A549 (cell line): ENCODE measurements at regions not wholly inside any gene's neighbourhood (a gene's known extent, or its start where the extent isn't known, plus 50 kb on each side); places are given as distances from the start of the nearest gene placed in this dataset.
A peak's percentile ranks its signal among the peaks of the same experiment; 100 is the strongest.

ENCODE experiments used
- ATAC-seq, 2 experiments: fragments of 200-7000 bp in 1 of 2; fragments of >200 bp in 1 of 2; cut with Nextera tagmentation in 1 of 2; cut with Tn5 transposase in 1 of 2; 3 replicates each; pipeline versions ENCODE4 v1.8.0 to v1.9.1; 2018 to 2020; ENCODE audit warnings: mild to moderate bottlenecking in 1 of 2, moderate library complexity in 1 of 2
- CTCF ChIA-PET: fragments of 300-600 bp; sonication (Branson Sonifier 250); formaldehyde crosslinking; extraction: SDS; loops from one replicate; lab custom pipeline; 2021; ENCODE audit warnings: antibody characterized with exemption, inconsistent platforms; lab: Yijun Ruan, JAX
- POLR2A ChIA-PET: fragments of 350-600 bp; formaldehyde crosslinking; extraction: SDS; loops from one replicate; lab custom pipeline; 2021; ENCODE audit warnings: antibody characterized with exemption, inconsistent platforms; lab: Yijun Ruan, JAX
- DNase-seq, 2 experiments: peaks; one replicate each; pipeline versions ENCODE4 v3.0.0 to v3.0.0-alpha.2; 2011 to 2016; ENCODE audit warnings: low read depth in 1 of 2, low spot score in 1 of 2
- FAIRE-seq: peaks from 2 replicates; lab custom pipeline; 2011; peaks lifted over from hg19 to GRCh38; lab: Jason Lieb, UNC
- H3K27ac ChIP-seq, 2 experiments: fragments of >200 bp; sonication (Bioruptor Twin); formaldehyde crosslinking; 3 replicates each; pipeline ENCODE4 v1.5.1; 2016 to 2017
- H3K4me1 ChIP-seq: fragments of >200 bp; sonication (Bioruptor Twin); formaldehyde crosslinking; 3 replicates; pipeline ENCODE4 v1.6.1; 2016
- H3K4me2 ChIP-seq: fragments of >200 bp; sonication (Bioruptor Twin); formaldehyde crosslinking; 3 replicates; pipeline ENCODE4 v1.6.1; 2016
- H3K4me3 ChIP-seq: fragments of >200 bp; sonication (Bioruptor Twin); formaldehyde crosslinking; 3 replicates; pipeline ENCODE4 v1.5.1; 2016
- H3K9me3 ChIP-seq: fragments of >200 bp; sonication (Bioruptor Twin); formaldehyde crosslinking; 3 replicates; pipeline ENCODE4 v1.6.1; 2016
- CBX2 ChIP-seq: fragments of 200-600 bp; sonication (generic); IDR thresholded peaks from 2 replicates; pipeline ENCODE4 v1.6.1; 2016; ENCODE audit warnings: low read depth, mild to moderate bottlenecking, borderline replicate concordance
- CEBPB ChIP-seq, 2 experiments: fragments of >200 bp in 1 of 2; sonication (Bioruptor Twin) in 1 of 2; formaldehyde crosslinking in 1 of 2; IDR thresholded peaks; 2 replicates each; pipeline ENCODE4 v1.6.1; 2012 to 2016
- CTCF ChIP-seq: fragments of >200 bp; sonication (Bioruptor Twin); formaldehyde crosslinking; IDR thresholded peaks from 3 replicates; pipeline ENCODE4 v1.5.1; 2016
- ELK1 ChIP-seq: fragments of 150-350 bp; IDR thresholded peaks from 2 replicates; pipeline ENCODE4 v1.6.1; 2014; ENCODE audit warnings: low read depth, mild to moderate bottlenecking, low read length
- FOSB ChIP-seq: fragments of 250-450 bp; sonication (Bioruptor Pico); IDR thresholded peaks from 2 replicates; pipeline ENCODE4 v1.5.0; 2020; ENCODE audit warnings: mild to moderate bottlenecking, moderate library complexity
- FOXS1 ChIP-seq: fragments of 250-450 bp; sonication (Bioruptor Pico); IDR thresholded peaks from 2 replicates; pipeline ENCODE4 v1.5.0; 2020; ENCODE audit warnings: mild to moderate bottlenecking, moderate library complexity
- HMGXB4 ChIP-seq: fragments of 250-450 bp; sonication (Bioruptor Pico); IDR thresholded peaks from 2 replicates; pipeline ENCODE4 v1.5.0; 2021; ENCODE audit warnings: mild to moderate bottlenecking, moderate library complexity, borderline replicate concordance
- JUN ChIP-seq, 2 experiments: fragments of >200 bp; sonication (Bioruptor Twin); formaldehyde crosslinking; IDR thresholded peaks; 2 replicates in 1 of 2; 3 replicates in 1 of 2; pipeline ENCODE4 v1.6.1; 2016 to 2017
- JUNB ChIP-seq: fragments of >200 bp; sonication (Bioruptor Twin); formaldehyde crosslinking; IDR thresholded peaks from 2 replicates; pipeline ENCODE4 v1.6.1; 2016
- KDM1A ChIP-seq: fragments of 200-600 bp; sonication (generic); IDR thresholded peaks from 2 replicates; pipeline ENCODE4 v1.6.1; 2016; ENCODE audit warnings: low read depth, mild to moderate bottlenecking
- KDM5A ChIP-seq: fragments of 200-600 bp; sonication (generic); IDR thresholded peaks from 2 replicates; pipeline ENCODE4 v1.6.1; 2016; ENCODE audit warnings: antibody characterized with exemption, mild to moderate bottlenecking
- MAFK ChIP-seq: fragments of 450-650 bp; IDR thresholded peaks from 2 replicates; pipeline ENCODE4 v1.6.1; 2014; ENCODE audit not compliant: partially characterized antibody
- MYC ChIP-seq: IDR thresholded peaks from 2 replicates; pipeline ENCODE4 v1.6.1; 2012; ENCODE audit warnings: mild to moderate bottlenecking, inconsistent platforms, low read length, improper control_type of control experiment, borderline replicate concordance
- NFE2L2 ChIP-seq: fragments of 150-350 bp; conservative IDR thresholded peaks from 2 replicates; pipeline ENCODE4 v1.6.1; 2014; ENCODE audit warnings: low read length
- NPAS2 ChIP-seq: fragments of 250-450 bp; sonication (Bioruptor Pico); IDR thresholded peaks from 2 replicates; pipeline ENCODE4 v1.8.0; 2022; ENCODE audit warnings: mild to moderate bottlenecking, moderate library complexity, borderline replicate concordance
- PHF8 ChIP-seq: fragments of 200-600 bp; sonication (generic); IDR thresholded peaks from 2 replicates; pipeline ENCODE4 v1.6.1; 2016; ENCODE audit warnings: low read depth, mild to moderate bottlenecking, antibody characterized with exemption, moderate library complexity, borderline replicate concordance
- RAD21 ChIP-seq, 2 experiments: fragments of >200 bp in 1 of 2; sonication (Bioruptor Twin) in 1 of 2; formaldehyde crosslinking in 1 of 2; IDR thresholded peaks in 1 of 2; conservative IDR thresholded peaks in 1 of 2; 2 replicates in 1 of 2; 3 replicates in 1 of 2; pipeline ENCODE4 v1.6.1; 2012 to 2018; ENCODE audit warnings: inconsistent platforms in 1 of 2
- RARB ChIP-seq: fragments of 250-450 bp; sonication (Bioruptor Pico); IDR thresholded peaks from 2 replicates; pipeline ENCODE4 v1.8.0; 2021; ENCODE audit warnings: mild to moderate bottlenecking, moderate library complexity
- SMC3 ChIP-seq: fragments of >200 bp; sonication (Bioruptor Twin); formaldehyde crosslinking; IDR thresholded peaks from 3 replicates; pipeline ENCODE4 v1.6.1; 2018; ENCODE audit warnings: inconsistent platforms
- SREBF2 ChIP-seq: fragments of 450-650 bp; IDR thresholded peaks from 2 replicates; pipeline ENCODE4 v1.6.1; 2014; ENCODE audit warnings: mild to moderate bottlenecking, moderate library complexity
- TFCP2L1 ChIP-seq: fragments of 250-450 bp; sonication (Bioruptor Pico); IDR thresholded peaks from 2 replicates; pipeline ENCODE4 v1.5.0; 2021; ENCODE audit warnings: mild to moderate bottlenecking
- TP53 ChIP-seq: fragments of 250-450 bp; sonication (Bioruptor Pico); IDR thresholded peaks from 2 replicates; pipeline ENCODE4 v1.5.0; 2021; ENCODE audit warnings: mild to moderate bottlenecking, moderate library complexity
- WGBS: methylation state at CpG from one replicate; pipeline ENCODE4 v1.1.6; 2017; ENCODE audit errors: missing lambda C conversion rate; 5-methylcytosine and 5-hydroxymethylcytosine counted together

- TF ChIP-seq CBX2 (no peak), NFE2L2 (no peak), KDM1A (no peak), JUN (IDR thresholded peaks at IDR 0.05) (no peak), TP53 (CRISPR knock-in tag) (no peak), FOSB (no peak), MAFK (no peak), MYC (no peak), SMC3 (no peak), JUNB (no peak), CEBPB (IDR thresholded peaks at IDR 0.05) (no peak), NPAS2 (CRISPR knock-in tag) (no peak), HMGXB4 (CRISPR knock-in tag) (no peak), FOXS1 (no peak), SREBF2 (no peak), RARB (CRISPR knock-in tag) (no peak), KDM5A (no peak), TFCP2L1 (CRISPR knock-in tag) (no peak), ELK1 (no peak)
- WGBS = 40% methylated on average over 7 of the region's 7 CpGs
- CTCF ChIA-PET = interaction anchor here (0.6 to 9.7 kb wide), 6 partner anchors 9 to 240 kb away, joined by 3 to 186 read pairs (median 16); no protein-coding TSS in a partner anchor
- no peak overlapping the region for H3K27ac ChIP-seq
- no peak overlapping the region for H3K4me2 ChIP-seq
- ATAC-seq = no peak
- no peak for DNase-seq
- H3K4me3 ChIP-seq = no peak overlapping the region
- FAIRE-seq = no peak
- no peaks in the 10 kb centered on the region for H3K9me3 ChIP-seq
- POLR2A ChIA-PET = no interaction called here
- H3K4me1 ChIP-seq = peaks cover 4% of the 10 kb centered on the region; the same call in 2 of the 3 replicates
Observed at GRCh38 chr17:51537996-51538550, 277.7 kb downstream of the UTP18 start.

GRCh38 chr17:51540151-51540550, 279.8 kb downstream of the UTP18 start:
- DNase-seq (peak in 1 of 2 experiments; percentile 20), ATAC-seq (peak in 1 of 2 experiments; percentile 19; a peak in 2 of 6 replicates), FAIRE-seq (peak; percentile 74)
- POLR2A ChIA-PET = no interaction called here
- H3K9me3 ChIP-seq = no peaks in the 10 kb centered on the region
- H3K4me3 ChIP-seq = no peak overlapping the region
- 50% methylated on average over 6 of the region's 6 CpGs for WGBS
- CTCF ChIA-PET = interaction anchor here (0.8 to 1.1 kb wide), 6 partner anchors 8 to 237 kb away, joined by 3 to 12 read pairs (median 3); no protein-coding TSS in a partner anchor
- H3K4me1 ChIP-seq = peaks cover 4% of the 10 kb centered on the region; the same call in 2 of the 3 replicates
- TF ChIP-seq RAD21 (conservative IDR thresholded peaks at IDR 0.05 in 1 of 2, IDR thresholded peaks at IDR 0.05 in 1 of 2) (peak in 1 of 2 experiments; percentile 62; a peak in 2 of 5 replicates), MYC (no peak), SMC3 (peak; percentile 34; the same call in 1 of the 3 replicates)
- TF ChIP-seq, all 56 proteins: peak for 2
- Histone ChIP-seq H3K4me2 (no peak overlapping the region), H3K27ac (no peak overlapping the region)

- FAIRE-seq (no peak), ATAC-seq (no peak), DNase-seq (no peak)
- H3K4me2 ChIP-seq = no peak overlapping the region
- H3K27ac ChIP-seq = no peak overlapping the region
- TF ChIP-seq CTCF = no peak
- no peak for TF ChIP-seq RAD21 (conservative IDR thresholded peaks at IDR 0.05 in 1 of 2, IDR thresholded peaks at IDR 0.05 in 1 of 2)
- no peak for TF ChIP-seq RARB (CRISPR knock-in tag)
- TF ChIP-seq NFE2L2 = no peak
- TF ChIP-seq PHF8 = no peak
- H3K4me3 ChIP-seq = no peak overlapping the region
- ChIA-PET CTCF (interaction anchor here (0.8 to 1.3 kb wide), 4 partner anchors 170 to 238 kb away, joined by 3 to 12 read pairs (median 4); no protein-coding TSS in a partner anchor), POLR2A (no interaction called here)
- H3K4me1 ChIP-seq = no peaks in the 10 kb centered on the region
- WGBS = 18% methylated on average over 3 of the region's 3 CpGs
- no peaks in the 10 kb centered on the region for H3K9me3 ChIP-seq
Observed at GRCh38 chr17:51541215-51541614, 280.9 kb downstream of the UTP18 start.
